ENCODE measurements at regions not wholly inside any gene's neighbourhood (a gene's known extent, or its start where the extent isn't known, plus 50 kb on each side); places are given as distances from the start of the nearest gene placed in this dataset.

GRCh38 chr6:120514544-120514943 is 819.7 kb downstream of the TBC1D32 start:
- no peak for DNase-seq (ENCODE audit: low read depth, low spot score)
- CTCF ChIA-PET, result no interaction called here
- TF ChIP-seq CTCF (IDR thresholded peaks at IDR 0.05; ENCODE audit: insufficient read depth, low read length, missing control alignments), result no peak
- POLR2A ChIA-PET, result no interaction called here
- H3K4me3 ChIP-seq (ENCODE audit: low read depth, low read length), result no peak overlapping the region

- H3K4me3 ChIP-seq (ENCODE audit: low read depth, low read length), result no peak overlapping the region
- ChIA-PET POLR2A (no interaction called here), CTCF (no interaction called here)
- DNase-seq (ENCODE audit: low read depth, low spot score), result no peak
- no peak for TF ChIP-seq CTCF (IDR thresholded peaks at IDR 0.05; ENCODE audit: insufficient read depth, low read length, missing control alignments)
Measured at GRCh38 chr6:120511712-120512111, 822.6 kb downstream of the TBC1D32 start.

- CTCF ChIA-PET, result no interaction called here
- H3K4me3 ChIP-seq (ENCODE audit: low read depth, low read length), result no peak overlapping the region
- POLR2A ChIA-PET, result no interaction called here
- TF ChIP-seq CTCF (IDR thresholded peaks at IDR 0.05; ENCODE audit: insufficient read depth, low read length, missing control alignments), result no peak
- DNase-seq (ENCODE audit: low read depth, low spot score), result no peak
Measured at GRCh38 chr6:120498711-120499110, 835.6 kb downstream of the TBC1D32 start.

GRCh38 chr6:120496661-120497060 is 837.6 kb downstream of the TBC1D32 start:
- no peak for DNase-seq (ENCODE audit: low read depth, low spot score)
- POLR2A ChIA-PET, result no interaction called here
- TF ChIP-seq CTCF (IDR thresholded peaks at IDR 0.05; ENCODE audit: insufficient read depth, low read length, missing control alignments), result no peak
- no peak overlapping the region for H3K4me3 ChIP-seq (ENCODE audit: low read depth, low read length)
- CTCF ChIA-PET, result no interaction called here

- ChIA-PET POLR2A (no interaction called here), CTCF (no interaction called here)
- no peak for TF ChIP-seq CTCF (IDR thresholded peaks at IDR 0.05; ENCODE audit: insufficient read depth, low read length, missing control alignments)
- no peak for DNase-seq (ENCODE audit: low read depth, low spot score)
- no peak overlapping the region for H3K4me3 ChIP-seq (ENCODE audit: low read depth, low read length)
Measured at GRCh38 chr6:120493505-120493904, 840.8 kb downstream of the TBC1D32 start.

GRCh38 chr6:120489941-120490340 is 844.3 kb downstream of the TBC1D32 start:
- no peak for TF ChIP-seq CTCF (IDR thresholded peaks at IDR 0.05; ENCODE audit: insufficient read depth, low read length, missing control alignments)
- no peak overlapping the region for H3K4me3 ChIP-seq (ENCODE audit: low read depth, low read length)
- no peak for DNase-seq (ENCODE audit: low read depth, low spot score)
- ChIA-PET POLR2A (no interaction called here), CTCF (no interaction called here)

Data from AG04449 (cell line).